IMR-90 (cell line): ENCODE measurements at regions not wholly inside any gene's neighbourhood (a gene's known extent, or its start where the extent isn't known, plus 50 kb on each side); places are given as distances from the start of the nearest gene placed in this dataset.

Experiments used
- ATAC-seq: fragments of 200-7000 bp; cut with Tn5 transposase; 2 replicates; pipeline ENCODE4 v1.9.1; 2020; ENCODE audit warnings: low read depth, mild to moderate bottlenecking, moderate library complexity
- BruUV-seq: library from RNA; stranded (reverse); fragments of 400-500 nt; replicated peaks from 2 replicates; lab custom pipeline; 2021; lab: Mats Ljungman, UMichigan
- CTCF ChIA-PET: fragments of 300-600 bp; formaldehyde crosslinking; extraction: SDS; loops from one replicate; lab custom pipeline; 2021; ENCODE audit warnings: antibody characterized with exemption; lab: Yijun Ruan, JAX
- POLR2A ChIA-PET: fragments of 300-600 bp; sonication (Branson Sonifier 250); formaldehyde crosslinking; loops from one replicate; lab custom pipeline; 2022; ENCODE audit warnings: antibody characterized with exemption; ENCODE audit not compliant: unreplicated experiment; lab: Charles Lee
- DNase-seq: peaks from one replicate; pipeline ENCODE4 v3.0.0; 2013
- H2AFZ ChIP-seq: replicated peaks from 2 replicates; pipeline ENCODE3; 2013; ENCODE audit warnings: low read length, mild to moderate bottlenecking; ENCODE audit not compliant: poor library complexity
- H2AK5ac ChIP-seq: 2 replicates; pipeline ENCODE4 v1.6.1; 2013; ENCODE audit warnings: low read depth, low read length, inconsistent platforms
- H2AK9ac ChIP-seq: replicated peaks from 2 replicates; pipeline ENCODE3; 2013; ENCODE audit warnings: mild to moderate bottlenecking, low read depth, low read length, moderate library complexity; ENCODE audit not compliant: poor library complexity
- H2BK120ac ChIP-seq: 2 replicates; pipeline ENCODE4 v1.6.1; 2013; ENCODE audit warnings: low read depth, low read length, inconsistent platforms
- H2BK15ac ChIP-seq: 3 replicates; pipeline ENCODE4 v1.6.1; 2013; ENCODE audit warnings: low read depth, low read length, inconsistent platforms
- H2BK20ac ChIP-seq: 2 replicates; pipeline ENCODE4 v1.6.1; 2013; ENCODE audit warnings: low read depth, mild to moderate bottlenecking, inconsistent platforms, low read length, moderate library complexity
- H2BK5ac ChIP-seq: 2 replicates; pipeline ENCODE4 v1.6.1; 2013; ENCODE audit warnings: mild to moderate bottlenecking, low read depth, low read length, inconsistent platforms; ENCODE audit not compliant: poor library complexity, severe bottlenecking
- H3K14ac ChIP-seq: replicated peaks from 2 replicates; pipeline ENCODE4 v1.6.1; 2013; ENCODE audit warnings: low read depth, low read length, inconsistent platforms
- H3K18ac ChIP-seq: 2 replicates; pipeline ENCODE4 v1.6.1; 2013; ENCODE audit warnings: low read depth, low read length, control low read depth
- H3K23ac ChIP-seq: 2 replicates; pipeline ENCODE4 v1.6.1; 2013; ENCODE audit warnings: low read depth, low read length, inconsistent platforms
- H3K27ac ChIP-seq: 2 replicates; pipeline ENCODE4 v1.5.1; 2013; ENCODE audit warnings: mild to moderate bottlenecking, control low read depth, low read length; ENCODE audit not compliant: insufficient read depth
- H3K27me3 ChIP-seq: 2 replicates; pipeline ENCODE4 v1.6.1; 2013; ENCODE audit warnings: low read length; ENCODE audit not compliant: control insufficient read depth, insufficient read depth
- H3K36me3 ChIP-seq: 2 replicates; pipeline ENCODE4 v1.6.1; 2013; ENCODE audit warnings: low read length, mixed read lengths; ENCODE audit not compliant: control insufficient read depth, insufficient read depth
- H3K4ac ChIP-seq: 2 replicates; pipeline ENCODE4 v1.6.1; 2013; ENCODE audit warnings: low read depth, low read length, inconsistent platforms
- H3K4me1 ChIP-seq: 2 replicates; pipeline ENCODE4 v1.6.1; 2013; ENCODE audit warnings: low read length, mixed read lengths; ENCODE audit not compliant: control insufficient read depth, insufficient read depth
- H3K4me2 ChIP-seq: 2 replicates; pipeline ENCODE4 v1.6.1; 2013; ENCODE audit warnings: low read depth, mild to moderate bottlenecking, control low read depth, low read length, moderate library complexity
- H3K4me3 ChIP-seq: 2 replicates; pipeline ENCODE4 v1.5.1; 2013; ENCODE audit warnings: low read depth, mild to moderate bottlenecking, control low read depth, low read length, moderate library complexity; ENCODE audit not compliant: insufficient read depth
- H3K56ac ChIP-seq: 2 replicates; pipeline ENCODE4 v1.6.1; 2013; ENCODE audit warnings: low read length, inconsistent platforms; ENCODE audit not compliant: insufficient read depth; ENCODE audit errors: extremely low read depth
- H3K79me1 ChIP-seq, 2 experiments: 2 replicates each; pipeline ENCODE4 v1.6.1; 2013; ENCODE audit warnings: low read length in 2 of 2, inconsistent platforms in 1 of 2, low read depth in 1 of 2
- H3K9ac ChIP-seq: 2 replicates; pipeline ENCODE4 v1.6.1; 2013; ENCODE audit warnings: low read depth, low read length, control low read depth
- H3K9me1 ChIP-seq: 2 replicates; pipeline ENCODE4 v1.6.1; 2013; ENCODE audit warnings: low read length, inconsistent platforms; ENCODE audit not compliant: insufficient read depth
- H3K9me3 ChIP-seq: 2 replicates; pipeline ENCODE4 v1.6.1; 2013; ENCODE audit warnings: low read length; ENCODE audit not compliant: control insufficient read depth, insufficient read depth
- H4K20me1 ChIP-seq: 2 replicates; pipeline ENCODE4 v1.6.1; 2013; ENCODE audit warnings: low read length, inconsistent platforms; ENCODE audit not compliant: insufficient read depth
- H4K5ac ChIP-seq: 2 replicates; pipeline ENCODE4 v1.6.1; 2013; ENCODE audit warnings: mild to moderate bottlenecking, low read depth, low read length, control low read depth
- H4K8ac ChIP-seq, 2 experiments: 2 replicates each; pipeline ENCODE4 v1.6.1; 2013; ENCODE audit warnings: low read depth in 2 of 2, low read length in 2 of 2, control low read depth in 1 of 2, inconsistent platforms in 1 of 2
- H4K91ac ChIP-seq: 2 replicates; pipeline ENCODE4 v1.6.1; 2013; ENCODE audit warnings: low read depth, low read length, inconsistent platforms; ENCODE audit not compliant: insufficient read depth
- BHLHE40 ChIP-seq: fragments of 150-350 bp; IDR thresholded peaks from 2 replicates; pipeline ENCODE4 v1.6.1; 2016; ENCODE audit warnings: mild to moderate bottlenecking, low read depth, low read length
- CEBPB ChIP-seq: IDR thresholded peaks from 2 replicates; pipeline ENCODE4 v1.6.1; 2012; ENCODE audit warnings: low read depth, low read length, improper control_type of control experiment
- MAFK ChIP-seq: IDR thresholded peaks from 2 replicates; pipeline ENCODE4 v1.6.1; 2012; ENCODE audit warnings: low read depth, low read length, improper control_type of control experiment
- MAZ ChIP-seq: IDR thresholded peaks from 2 replicates; pipeline ENCODE4 v1.6.1; 2012; ENCODE audit warnings: low read depth, mild to moderate bottlenecking, low read length, improper control_type of control experiment, moderate library complexity, borderline replicate concordance
- MXI1 ChIP-seq: IDR thresholded peaks from 2 replicates; pipeline ENCODE4 v1.6.1; 2012; ENCODE audit warnings: low read depth, mild to moderate bottlenecking, low read length, moderate library complexity, borderline replicate concordance
- POLR2A ChIP-seq: IDR thresholded peaks from 2 replicates; pipeline ENCODE4 v1.6.1; 2012; ENCODE audit warnings: mild to moderate bottlenecking, low read depth, low read length
- RAD21 ChIP-seq: IDR thresholded peaks from 2 replicates; pipeline ENCODE4 v1.6.1; 2012; ENCODE audit warnings: low read length, improper control_type of control experiment
- RCOR1 ChIP-seq: IDR thresholded peaks from 2 replicates; pipeline ENCODE4 v1.6.1; 2012; ENCODE audit warnings: mild to moderate bottlenecking, low read length, improper control_type of control experiment; ENCODE audit not compliant: insufficient replicate concordance
- RFX5 ChIP-seq: IDR thresholded peaks from 2 replicates; pipeline ENCODE4 v1.8.0; 2012; ENCODE audit warnings: low read depth, mild to moderate bottlenecking, low read length, moderate library complexity
- USF2 ChIP-seq: fragments of 150-350 bp; IDR thresholded peaks from 2 replicates; pipeline ENCODE4 v1.6.1; 2017; ENCODE audit warnings: mild to moderate bottlenecking, antibody characterized with exemption, low read length, low read depth
- WGBS, 2 experiments: methylation state at CpG; one replicate each; pipeline versions ENCODE4 v1.1.5 to v1.1.7; 2013; ENCODE audit warnings: missing lambda C conversion rate in 2 of 2; ENCODE audit not compliant: insufficient read length in 1 of 2; ENCODE audit errors: extremely low coverage in 2 of 2; 5-methylcytosine and 5-hydroxymethylcytosine counted together
- dilution Hi-C: fragments of 300-500 bp; cut with HindIII; formaldehyde crosslinking; loops from one replicate; pipeline ENCODE4 v1.14.3; 2018; ENCODE audit warnings: low sequenced_read_pairs; ENCODE audit not compliant: unreplicated experiment
- in situ Hi-C: fragments of 300-500 bp; cut with MboI; formaldehyde crosslinking; loops from 3 replicates; pipeline ENCODE4 v1.14.3; 2019; ENCODE audit warnings: low sequenced_read_pairs, inconsistent platforms, mixed read lengths
- intact Hi-C: fragments of 100-400 bp; cut with micrococcal nuclease; formaldehyde crosslinking; loops from 2 replicates; pipeline ENCODE4 v1.10.0; 2022
- TF ChIP-seq, protein P1 (sequence below): conservative IDR thresholded peaks from 2 replicates; pipeline ENCODE4 v1.5.1; 2012; ENCODE audit warnings: mild to moderate bottlenecking, low read depth, low read length, improper control_type of control experiment
- TF ChIP-seq, protein P2 (sequence below): fragments of 150-350 bp; IDR thresholded peaks from 2 replicates; pipeline ENCODE4 v1.6.1; 2016; ENCODE audit warnings: low read depth, mild to moderate bottlenecking, low read length, moderate library complexity, borderline replicate concordance

DNA sequence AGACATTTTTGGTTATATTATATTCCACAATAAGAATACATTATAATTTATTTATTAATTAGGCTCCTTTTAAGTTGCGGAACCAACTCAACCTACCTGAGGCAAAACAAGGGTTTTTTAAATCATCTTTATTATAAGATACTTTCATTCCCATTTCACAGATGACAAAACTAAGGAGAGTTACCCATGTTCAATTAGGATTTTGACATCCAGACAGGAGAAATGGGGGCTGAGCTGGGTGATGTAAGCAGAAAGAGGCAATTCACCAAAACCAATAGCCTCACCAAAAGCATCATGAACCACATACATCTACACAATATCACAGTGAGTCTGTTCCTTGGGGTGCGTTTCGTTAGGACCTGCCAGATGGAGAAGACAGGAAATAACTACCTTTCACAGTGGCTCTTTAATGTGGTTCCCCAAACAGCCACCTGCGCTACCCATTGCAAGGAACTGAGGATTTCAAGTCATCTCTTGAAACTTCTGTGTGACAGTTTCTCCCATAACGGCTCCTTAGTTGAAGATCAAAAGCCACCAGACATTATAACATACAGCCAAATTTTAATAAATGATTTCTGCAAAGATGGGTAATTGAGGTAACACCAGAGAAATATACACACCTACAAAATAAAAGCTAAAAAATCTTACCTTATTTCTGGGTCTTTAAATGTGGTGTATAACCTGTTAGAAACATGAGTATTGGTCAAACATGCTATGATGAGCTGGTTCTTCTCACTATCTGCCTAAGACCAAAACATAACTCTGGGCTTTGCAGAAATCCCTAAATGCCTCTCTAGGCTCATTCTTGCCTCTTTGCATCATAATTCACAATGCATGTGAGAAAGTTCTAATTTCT is 190.6 kb upstream of the LEF1 start (continued):
- TF ChIP-seq BHLHE40, result no peak

DNA sequence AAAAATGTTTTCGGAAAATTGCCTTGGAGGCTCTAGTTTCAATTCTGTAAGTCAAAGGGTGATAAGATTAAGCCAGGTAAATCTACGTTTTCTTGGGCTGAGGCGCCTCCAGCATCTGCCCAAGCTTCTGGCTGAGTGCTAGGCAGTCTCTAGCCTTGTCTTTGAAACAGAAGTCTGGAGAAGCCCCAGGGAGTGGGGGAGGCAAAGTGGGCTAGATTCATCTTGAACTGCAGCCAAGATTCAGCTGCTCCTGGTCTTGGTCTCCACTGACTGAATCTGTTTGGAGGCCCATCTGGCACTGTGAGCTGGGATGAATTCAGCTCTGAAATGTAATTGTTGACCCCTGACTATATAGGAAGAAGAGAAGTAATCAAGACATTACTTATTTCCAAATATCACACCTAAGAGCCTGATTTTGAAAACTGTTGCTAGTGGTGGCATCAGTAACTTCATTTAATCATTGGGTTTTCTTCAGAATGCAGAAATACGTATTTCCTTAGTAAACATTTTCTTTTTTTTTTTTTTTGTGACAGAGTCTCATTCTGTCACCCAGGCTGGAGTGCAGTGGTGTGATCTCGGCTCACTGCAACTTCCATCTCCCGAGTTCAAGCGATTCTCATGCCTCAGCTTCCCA is 187.3 kb upstream of the LEF1 start:
- no peak overlapping the region for H2AK5ac ChIP-seq
- no peak overlapping the region for H3K56ac ChIP-seq
- no peak overlapping the region for H3K4me3 ChIP-seq
- ATAC-seq (no peak), DNase-seq (no peak)
- H3K9me1 ChIP-seq, result peaks cover 6% of the 10 kb centered on the region
- H3K4me1 ChIP-seq, result peaks cover 2% of the 10 kb centered on the region; the same call in 1 of the 2 replicates
- WGBS, 2 experiments, result 50% methylated on average over 2 of the region's 7 CpGs; no CpG with 5 or more reads in 1 of the 2 experiments
- no peak overlapping the region for H3K23ac ChIP-seq
- H2AFZ ChIP-seq, result no peak overlapping the region
- H4K5ac ChIP-seq, result no peak overlapping the region
- TF ChIP-seq, protein P1, sequence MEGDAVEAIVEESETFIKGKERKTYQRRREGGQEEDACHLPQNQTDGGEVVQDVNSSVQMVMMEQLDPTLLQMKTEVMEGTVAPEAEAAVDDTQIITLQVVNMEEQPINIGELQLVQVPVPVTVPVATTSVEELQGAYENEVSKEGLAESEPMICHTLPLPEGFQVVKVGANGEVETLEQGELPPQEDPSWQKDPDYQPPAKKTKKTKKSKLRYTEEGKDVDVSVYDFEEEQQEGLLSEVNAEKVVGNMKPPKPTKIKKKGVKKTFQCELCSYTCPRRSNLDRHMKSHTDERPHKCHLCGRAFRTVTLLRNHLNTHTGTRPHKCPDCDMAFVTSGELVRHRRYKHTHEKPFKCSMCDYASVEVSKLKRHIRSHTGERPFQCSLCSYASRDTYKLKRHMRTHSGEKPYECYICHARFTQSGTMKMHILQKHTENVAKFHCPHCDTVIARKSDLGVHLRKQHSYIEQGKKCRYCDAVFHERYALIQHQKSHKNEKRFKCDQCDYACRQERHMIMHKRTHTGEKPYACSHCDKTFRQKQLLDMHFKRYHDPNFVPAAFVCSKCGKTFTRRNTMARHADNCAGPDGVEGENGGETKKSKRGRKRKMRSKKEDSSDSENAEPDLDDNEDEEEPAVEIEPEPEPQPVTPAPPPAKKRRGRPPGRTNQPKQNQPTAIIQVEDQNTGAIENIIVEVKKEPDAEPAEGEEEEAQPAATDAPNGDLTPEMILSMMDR, result no peak
- TF ChIP-seq BHLHE40 (no peak), RCOR1 (no peak), MAFK (no peak), CEBPB (no peak), RAD21 (no peak), POLR2A (no peak), USF2 (no peak), RFX5 (no peak), MAZ (no peak), MXI1 (no peak)
- TF ChIP-seq, protein P2, sequence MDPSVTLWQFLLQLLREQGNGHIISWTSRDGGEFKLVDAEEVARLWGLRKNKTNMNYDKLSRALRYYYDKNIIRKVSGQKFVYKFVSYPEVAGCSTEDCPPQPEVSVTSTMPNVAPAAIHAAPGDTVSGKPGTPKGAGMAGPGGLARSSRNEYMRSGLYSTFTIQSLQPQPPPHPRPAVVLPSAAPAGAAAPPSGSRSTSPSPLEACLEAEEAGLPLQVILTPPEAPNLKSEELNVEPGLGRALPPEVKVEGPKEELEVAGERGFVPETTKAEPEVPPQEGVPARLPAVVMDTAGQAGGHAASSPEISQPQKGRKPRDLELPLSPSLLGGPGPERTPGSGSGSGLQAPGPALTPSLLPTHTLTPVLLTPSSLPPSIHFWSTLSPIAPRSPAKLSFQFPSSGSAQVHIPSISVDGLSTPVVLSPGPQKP, result no peak
- no peak overlapping the region for H4K8ac ChIP-seq
- no peak overlapping the region for H3K14ac ChIP-seq
- POLR2A ChIA-PET, result no interaction called here
- H3K79me1 ChIP-seq, result no peaks in the 10 kb centered on the region
- in situ Hi-C loops (no loop called here), intact Hi-C loops (no loop called here), dilution Hi-C loops (no loop called here)
- no peaks in the 10 kb centered on the region for H3K36me3 ChIP-seq
- H3K9me3 ChIP-seq, result no peaks in the 10 kb centered on the region
- H2AK9ac ChIP-seq, result no peak overlapping the region
- peaks cover 7% of the 10 kb centered on the region for H3K27me3 ChIP-seq
- no TSS peak for BruUV-seq
- no peaks in the 10 kb centered on the region for H4K20me1 ChIP-seq
- H4K91ac ChIP-seq, result no peak overlapping the region
- H2BK5ac ChIP-seq, result no peak overlapping the region
- no peak overlapping the region for H3K9ac ChIP-seq
- no peak overlapping the region for H2BK20ac ChIP-seq
- H2BK15ac ChIP-seq, result no peak overlapping the region
- no peak overlapping the region for H3K18ac ChIP-seq
- H3K27ac ChIP-seq, result no peak overlapping the region
- no peak overlapping the region for H2BK120ac ChIP-seq
- CTCF ChIA-PET, result no interaction called here
- H3K4me2 ChIP-seq, result no peak overlapping the region
- no peak overlapping the region for H3K4ac ChIP-seq
